ENCODE measurements at regions not wholly inside any gene's neighbourhood (a gene's known extent, or its start where the extent isn't known, plus 50 kb on each side); places are given as distances from the start of the nearest gene placed in this dataset.

GRCh38 chr21:43362915-43363314, 64.0 kb downstream of the SIK1 start:
- TF ChIP-seq FOSL1 (IDR thresholded peaks at IDR 0.05; ENCODE audit: insufficient read depth, low read depth, low read length), result no peak
- TF ChIP-seq POU5F1 (IDR thresholded peaks at IDR 0.05; ENCODE audit: low read depth, low read length), result no peak
- no peak for TF ChIP-seq SP2 (IDR thresholded peaks at IDR 0.05; ENCODE audit: low read length)
- no peak for TF ChIP-seq ATF3 (IDR thresholded peaks at IDR 0.05; ENCODE audit: insufficient read depth, low read depth, low read length)
- no peak for TF ChIP-seq HDAC6 (IDR thresholded peaks at IDR 0.05; ENCODE audit: low read depth, low read length)
- TF ChIP-seq EP300 (IDR thresholded peaks at IDR 0.05; ENCODE audit: borderline replicate concordance in 1 of 2, low read depth in 2 of 2, low read length in 2 of 2), result no peak

More at GRCh38 chr21:43362915-43363314, 64.0 kb downstream of the SIK1 start:
- Histone ChIP-seq H2BK20ac (ENCODE audit: low read length) (no peak overlapping the region), H3K4me1 (replicated peaks in 1 of 4; ENCODE audit: control insufficient read depth in 3 of 4, insufficient read depth in 4 of 4, low read length in 3 of 4) (peaks cover 0 to 7% (median 4%) of the 10 kb centered on the region in 4 experiments; a peak in 3 of 7 replicates), H2BK12ac (ENCODE audit: low read depth, low read length) (peak overlapping the region; percentile 39; the same call in 1 of the 2 replicates), H2BK120ac (replicated peaks; ENCODE audit: low read depth, low read length) (no peak overlapping the region), H3K79me2 (ENCODE audit: control insufficient read depth in 1 of 2, insufficient read depth in 2 of 2, low read length in 2 of 2) (no peaks in the 10 kb centered on the region), H3K56ac (replicated peaks; ENCODE audit: insufficient read length, low read depth, low read length) (no peak overlapping the region), H3K9ac (replicated peaks in 1 of 4; ENCODE audit: extremely low read depth in 1 of 4, low read depth in 3 of 4, low read length in 3 of 4) (no peak overlapping the region), H4K20me1 (replicated peaks in 1 of 2; ENCODE audit: control insufficient read depth in 1 of 2, insufficient read depth in 2 of 2, low read length in 2 of 2) (no peaks in the 10 kb centered on the region), H2BK15ac (ENCODE audit: low read length) (no peak overlapping the region; the same call in 1 of the 2 replicates), H3K4ac (replicated peaks; ENCODE audit: insufficient read length, low read depth, low read length) (no peak overlapping the region), H3K18ac (ENCODE audit: extremely low read depth, low read length) (no peak overlapping the region), H3K27me3 (replicated peaks in 1 of 4; ENCODE audit: control insufficient read depth in 3 of 4, extremely low read depth in 1 of 4, insufficient read depth in 3 of 4, low read length in 3 of 4) (no peaks in the 10 kb centered on the region; a peak in 1 of 7 replicates), H3K14ac (ENCODE audit: insufficient read length) (no peak overlapping the region), H4K5ac (ENCODE audit: insufficient read length, low read depth, low read length) (no peak overlapping the region), H3K27ac (ENCODE audit: low read depth, low read length) (no peak overlapping the region), H2AFZ (ENCODE audit: low read length) (no peak overlapping the region), H3K4me2 (ENCODE audit: insufficient read depth in 1 of 2, low read depth in 2 of 2, low read length in 2 of 2) (no peak overlapping the region), H3K4me3 (ENCODE audit: extremely low read depth in 1 of 4, insufficient read depth in 2 of 4, low read depth in 3 of 4, low read length in 4 of 4) (no peak overlapping the region), H3K36me3 (ENCODE audit: control insufficient read depth in 2 of 4, insufficient read depth in 4 of 4, low read length in 3 of 4) (no peaks in the 10 kb centered on the region), H2AK5ac (ENCODE audit: low read depth, low read length) (no peak overlapping the region), H4K91ac (replicated peaks; ENCODE audit: insufficient read length, low read length) (no peak overlapping the region), H2BK5ac (ENCODE audit: low read depth, low read length) (no peak overlapping the region), H3K23ac (ENCODE audit: insufficient read length) (no peak overlapping the region), H3K23me2 (ENCODE audit: low read depth, low read length) (no peaks in the 10 kb centered on the region), H3K9me3 (ENCODE audit: insufficient read depth in 2 of 2, low read depth in 1 of 2, low read length in 1 of 2) (no peaks in the 10 kb centered on the region), H3K79me1 (ENCODE audit: low read depth, low read length) (no peaks in the 10 kb centered on the region), H4K8ac (ENCODE audit: extremely low read depth, insufficient read depth, low read length) (no peak overlapping the region)
- no peak for FAIRE-seq
- WGBS, 2 experiments (ENCODE audit: extremely low coverage in 1 of 2, insufficient coverage in 1 of 2, insufficient read length in 1 of 2, insufficient replicate concordance in 2 of 2, low coverage in 1 of 2, low lambda C conversion rate in 2 of 2, missing lambda C conversion rate in 1 of 2), result 89% methylated on average over 11 of the region's 13 CpGs; no CpG with 5 or more reads in 1 of the 2 experiments
- ChIA-PET POLR2A (ENCODE audit: partially characterized antibody) (no interaction called here), CTCF (ENCODE audit: partially characterized antibody) (interaction anchor here (0.6 to 1.5 kb wide), 2 partner anchors 61 to 543 kb away, joined by 3 read pairs; no protein-coding TSS in a partner anchor)
- DNase-seq (ENCODE audit: low read depth in 1 of 2, low spot score in 2 of 2), result no peak

All from H1 (cell line).